Forelimb muscle (tissue), 1 donor: ENCODE measurements at regions not wholly inside any gene's neighbourhood (a gene's known extent, or its start where the extent isn't known, plus 50 kb on each side); places are given as distances from the start of the nearest gene placed in this dataset.
"Not testable (repeated sequence)": the region's sequence is repeated elsewhere in the genome, so short reads cannot be mapped to it uniquely, and the experiment has no call there.

Source experiments
- DNase-seq: peaks from one replicate; pipeline ENCODE4 v3.0.0-alpha.2; 2013; ENCODE audit warnings: low read depth

- DNase-seq: no peak
Observed at GRCh38 chr6:137655291-137655690, 161.1 kb upstream of the OLIG3 start.

- DNase-seq: no peak
Observed at GRCh38 chr6:137656735-137657134, 162.5 kb upstream of the OLIG3 start.

- DNase-seq: no peak
Observed at GRCh38 chr6:137657351-137657911, 163.2 kb upstream of the OLIG3 start.

GRCh38 chr6:137658287-137658686, 164.1 kb upstream of the OLIG3 start:
- DNase-seq: no peak

GRCh38 chr6:137659871-137660270, 165.7 kb upstream of the OLIG3 start:
- no peak for DNase-seq

- DNase-seq: no peak
Observed at GRCh38 chr6:137660296-137660731, 166.1 kb upstream of the OLIG3 start.

GRCh38 chr6:137661601-137662000, 167.4 kb upstream of the OLIG3 start:
- no peak for DNase-seq

GRCh38 chr6:137664183-137664582, 170.0 kb upstream of the OLIG3 start:
- no peak for DNase-seq

- no peak for DNase-seq
Observed at GRCh38 chr6:137665342-137665934, 171.2 kb upstream of the OLIG3 start.

GRCh38 chr6:137666202-137666774, 172.1 kb upstream of the OLIG3 start:
- DNase-seq: no peak

GRCh38 chr6:137673603-137674002, 179.4 kb upstream of the OLIG3 start:
- no peak for DNase-seq

GRCh38 chr6:137676888-137677287, 182.7 kb upstream of the OLIG3 start:
- no peak for DNase-seq

GRCh38 chr6:137677709-137678108, 183.5 kb upstream of the OLIG3 start:
- no peak for DNase-seq

GRCh38 chr6:137678451-137678850, 184.3 kb upstream of the OLIG3 start:
- no peak for DNase-seq

GRCh38 chr6:137680705-137681346, 186.2 kb upstream of the TNFAIP3 start:
- DNase-seq: no peak

- DNase-seq: no peak
Observed at GRCh38 chr6:137681445-137682009, 185.5 kb upstream of the TNFAIP3 start.

- DNase-seq: not testable (repeated sequence)
Observed at GRCh38 chr6:137682658-137683057, 184.4 kb upstream of the TNFAIP3 start.

- DNase-seq: no peak
Observed at GRCh38 chr6:137683916-137684315, 183.1 kb upstream of the TNFAIP3 start.

- no peak for DNase-seq
Observed at GRCh38 chr6:137685798-137686375, 181.2 kb upstream of the TNFAIP3 start.

GRCh38 chr6:137687818-137688217, 179.2 kb upstream of the TNFAIP3 start:
- DNase-seq: no peak

- no peak for DNase-seq
Observed at GRCh38 chr6:137688230-137688971, 178.7 kb upstream of the TNFAIP3 start.

- no peak for DNase-seq
Observed at GRCh38 chr6:137689377-137689776, 177.7 kb upstream of the TNFAIP3 start.
